ENCODE measurements at regions not wholly inside any gene's neighbourhood (a gene's known extent, or its start where the extent isn't known, plus 50 kb on each side); places are given as distances from the start of the nearest gene placed in this dataset.

DNA sequence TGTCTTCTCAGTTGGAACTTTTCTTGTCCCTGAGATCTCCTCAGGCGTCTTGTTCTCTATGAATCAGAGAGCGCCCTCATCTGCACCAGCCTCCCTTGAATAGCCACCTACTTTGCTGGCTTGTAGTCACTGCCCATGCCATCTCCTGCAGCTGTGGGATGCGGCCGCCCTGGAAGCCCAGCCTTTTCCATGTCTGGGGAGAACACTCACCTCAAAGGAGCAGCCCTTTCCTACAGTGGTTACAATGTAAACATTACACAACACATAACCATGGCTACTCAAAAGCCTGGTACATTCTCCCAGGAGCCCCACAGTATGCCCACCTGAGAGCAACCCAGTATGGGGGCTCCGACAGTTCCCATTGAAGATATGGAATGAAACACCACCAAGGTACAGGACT is 351.0 kb downstream of the EN1 start:
- Histone ChIP-seq H3K27ac (replicated peaks in 1 of 4) (no peak overlapping the region), H3K36me3 (no peaks in the 10 kb centered on the region), H3K4me3 (no peak overlapping the region), H3K9me3 (peaks cover 0 to 7% (median 6%) of the 10 kb centered on the region in 4 donors), H3K4me1 (no peaks in the 10 kb centered on the region), H3K27me3 (peaks cover 0 to 8% (median 0%) of the 10 kb centered on the region in 4 donors)
- TF ChIP-seq EP300 (IDR thresholded peaks at IDR 0.05) (no peak), POLR2A (IDR thresholded peaks at IDR 0.05; ENCODE audit: low read depth) (no peak), POLR2AphosphoS5 (IDR thresholded peaks at IDR 0.05) (no peak)
- TF ChIP-seq, protein P1, sequence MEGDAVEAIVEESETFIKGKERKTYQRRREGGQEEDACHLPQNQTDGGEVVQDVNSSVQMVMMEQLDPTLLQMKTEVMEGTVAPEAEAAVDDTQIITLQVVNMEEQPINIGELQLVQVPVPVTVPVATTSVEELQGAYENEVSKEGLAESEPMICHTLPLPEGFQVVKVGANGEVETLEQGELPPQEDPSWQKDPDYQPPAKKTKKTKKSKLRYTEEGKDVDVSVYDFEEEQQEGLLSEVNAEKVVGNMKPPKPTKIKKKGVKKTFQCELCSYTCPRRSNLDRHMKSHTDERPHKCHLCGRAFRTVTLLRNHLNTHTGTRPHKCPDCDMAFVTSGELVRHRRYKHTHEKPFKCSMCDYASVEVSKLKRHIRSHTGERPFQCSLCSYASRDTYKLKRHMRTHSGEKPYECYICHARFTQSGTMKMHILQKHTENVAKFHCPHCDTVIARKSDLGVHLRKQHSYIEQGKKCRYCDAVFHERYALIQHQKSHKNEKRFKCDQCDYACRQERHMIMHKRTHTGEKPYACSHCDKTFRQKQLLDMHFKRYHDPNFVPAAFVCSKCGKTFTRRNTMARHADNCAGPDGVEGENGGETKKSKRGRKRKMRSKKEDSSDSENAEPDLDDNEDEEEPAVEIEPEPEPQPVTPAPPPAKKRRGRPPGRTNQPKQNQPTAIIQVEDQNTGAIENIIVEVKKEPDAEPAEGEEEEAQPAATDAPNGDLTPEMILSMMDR (IDR thresholded peaks at IDR 0.05), result no peak
- DNase-seq (ENCODE audit: extremely low spot score), result peak; percentile 78
- intact Hi-C loops (cut with DNase I), result no loop called here
- 85% methylated on average over 3 of the region's 5 CpGs for WGBS

GRCh38 chr2:118495290-118495689 is 352.2 kb downstream of the EN1 start:
- WGBS, result 57% methylated on average over 4 of the region's 4 CpGs
- H3K9me3 ChIP-seq, result peaks cover 0 to 7% (median 6%) of the 10 kb centered on the region in 4 donors

DNA sequence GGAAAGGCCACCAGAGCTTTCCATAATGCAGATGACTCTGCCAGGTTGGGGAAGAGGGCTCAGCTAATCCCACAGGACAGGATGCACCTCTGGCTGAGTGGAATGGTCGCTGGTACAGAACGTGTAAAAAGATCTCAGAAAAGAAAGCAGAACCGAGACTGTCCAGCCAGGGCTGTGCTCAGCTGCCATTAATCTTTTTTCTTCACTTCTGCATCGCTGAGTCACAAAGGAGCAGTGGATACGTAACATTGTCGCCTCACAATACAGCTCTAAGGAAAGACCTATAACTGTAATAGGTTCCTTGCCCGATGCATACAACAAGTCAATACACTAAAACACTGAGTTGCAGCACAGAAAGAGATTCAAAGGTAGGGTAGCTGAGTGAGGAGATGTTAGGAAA is 354.2 kb downstream of the EN1 start:
- no peaks in the 10 kb centered on the region for H3K36me3 ChIP-seq
- no peak for DNase-seq (ENCODE audit: extremely low spot score)
- intact Hi-C loops (cut with DNase I), result no loop called here
- H3K4me1 ChIP-seq, result no peaks in the 10 kb centered on the region
- peaks cover 0 to 7% (median 6%) of the 10 kb centered on the region in 4 donors for H3K9me3 ChIP-seq
- H3K27me3 ChIP-seq, result peaks cover 0 to 24% (median 0%) of the 10 kb centered on the region in 4 donors
- TF ChIP-seq EP300 (IDR thresholded peaks at IDR 0.05) (no peak), POLR2AphosphoS5 (IDR thresholded peaks at IDR 0.05) (no peak)
- TF ChIP-seq, protein P1 (IDR thresholded peaks at IDR 0.05), result no peak
- WGBS, result 77% methylated on average over 7 of the region's 7 CpGs
- H3K4me3 ChIP-seq, result no peak overlapping the region
- no peak overlapping the region for H3K27ac ChIP-seq (replicated peaks in 1 of 4)

More at GRCh38 chr2:118495290-118495689, 352.2 kb downstream of the EN1 start:
- no peaks in the 10 kb centered on the region for H3K36me3 ChIP-seq
- TF ChIP-seq EP300 (IDR thresholded peaks at IDR 0.05), result no peak
- no peak for TF ChIP-seq POLR2AphosphoS5 (IDR thresholded peaks at IDR 0.05)
- intact Hi-C loops (cut with DNase I), result no loop called here
- peak; percentile 85 for DNase-seq (ENCODE audit: extremely low spot score)
- peaks cover 0 to 11% (median 0%) of the 10 kb centered on the region in 4 donors for H3K27me3 ChIP-seq
- no peak overlapping the region for H3K4me3 ChIP-seq
- H3K4me1 ChIP-seq, result no peaks in the 10 kb centered on the region
- H3K27ac ChIP-seq (replicated peaks in 1 of 4), result no peak overlapping the region

- TF ChIP-seq, protein P1 (IDR thresholded peaks at IDR 0.05), result peak in 1 of 3 experiments; percentile 20
- TF ChIP-seq EP300 (IDR thresholded peaks at IDR 0.05) (no peak), POLR2A (IDR thresholded peaks at IDR 0.05; ENCODE audit: low read depth) (no peak)
- Histone ChIP-seq H3K4me3 (no peak overlapping the region), H3K4me1 (no peaks in the 10 kb centered on the region), H3K36me3 (no peaks in the 10 kb centered on the region), H3K27ac (replicated peaks in 1 of 4) (no peak overlapping the region), H3K27me3 (peaks cover 0 to 23% (median 0%) of the 10 kb centered on the region in 4 donors), H3K9me3 (peaks cover 0 to 7% (median 6%) of the 10 kb centered on the region in 4 donors)
- intact Hi-C loops (cut with DNase I), result no loop called here
- no peak for DNase-seq (ENCODE audit: extremely low spot score)
Observed at GRCh38 chr2:118492335-118492734, 355.1 kb downstream of the EN1 start.

DNA sequence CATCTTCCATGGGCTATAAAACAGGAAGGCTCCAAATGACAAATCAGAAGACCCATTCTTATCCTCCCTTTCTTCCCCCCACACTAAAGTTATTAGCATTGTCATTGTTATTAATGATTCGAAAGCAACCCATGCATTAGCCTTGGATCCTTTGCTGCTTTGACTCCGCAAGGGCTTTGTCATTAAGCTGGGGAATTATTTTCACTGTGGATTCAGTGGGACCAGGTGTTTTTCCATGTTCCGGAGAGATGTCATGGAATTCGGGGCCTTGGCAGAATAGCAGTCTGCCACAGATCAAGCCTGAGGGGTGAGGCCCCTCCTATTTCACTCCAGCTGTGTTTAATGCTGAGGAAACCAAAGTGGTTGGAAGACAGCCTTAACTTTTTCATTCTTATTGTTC is 357.1 kb downstream of the EN1 start:
- Histone ChIP-seq H3K27me3 (peaks cover 0 to 16% (median 0%) of the 10 kb centered on the region in 4 donors), H3K4me3 (no peak overlapping the region), H3K9me3 (peaks cover 0 to 7% (median 6%) of the 10 kb centered on the region in 4 donors), H3K27ac (replicated peaks in 1 of 4) (no peak overlapping the region), H3K36me3 (no peaks in the 10 kb centered on the region), H3K4me1 (no peaks in the 10 kb centered on the region)
- WGBS, result 39% methylated on average over 4 of the region's 4 CpGs
- intact Hi-C loops (cut with DNase I), result no loop called here
- TF ChIP-seq POLR2AphosphoS5 (IDR thresholded peaks at IDR 0.05), result no peak
- TF ChIP-seq, protein P1 (IDR thresholded peaks at IDR 0.05), result no peak
- TF ChIP-seq POLR2A (IDR thresholded peaks at IDR 0.05; ENCODE audit: low read depth), result no peak
- TF ChIP-seq EP300 (IDR thresholded peaks at IDR 0.05), result no peak
- DNase-seq (ENCODE audit: extremely low spot score), result peak; percentile 21

All from esophagus muscularis mucosa (tissue), 4 donors.